Stimulated activated CD4-positive, alpha-beta T cell treated with anti-CD3 and anti-CD28 coated beads, Interleukin-1b, Interleukin-23, amount 100 ng/mL, for 1 hour (primary cell): ENCODE measurements at regions not wholly inside any gene's neighbourhood (a gene's known extent, or its start where the extent isn't known, plus 50 kb on each side); places are given as distances from the start of the nearest gene placed in this dataset.
A peak's percentile ranks its signal among the peaks of the same experiment; 100 is the strongest.
"Not testable (repeated sequence)": the region's sequence is repeated elsewhere in the genome, so short reads cannot be mapped to it uniquely, and the experiment has no call there.

Experiments
- DNase-seq, 2 donors: peaks; one replicate each; pipeline ENCODE4 v3.0.0-alpha.2; 2020; ENCODE audit warnings: low read depth in 2 of 2

DNA sequence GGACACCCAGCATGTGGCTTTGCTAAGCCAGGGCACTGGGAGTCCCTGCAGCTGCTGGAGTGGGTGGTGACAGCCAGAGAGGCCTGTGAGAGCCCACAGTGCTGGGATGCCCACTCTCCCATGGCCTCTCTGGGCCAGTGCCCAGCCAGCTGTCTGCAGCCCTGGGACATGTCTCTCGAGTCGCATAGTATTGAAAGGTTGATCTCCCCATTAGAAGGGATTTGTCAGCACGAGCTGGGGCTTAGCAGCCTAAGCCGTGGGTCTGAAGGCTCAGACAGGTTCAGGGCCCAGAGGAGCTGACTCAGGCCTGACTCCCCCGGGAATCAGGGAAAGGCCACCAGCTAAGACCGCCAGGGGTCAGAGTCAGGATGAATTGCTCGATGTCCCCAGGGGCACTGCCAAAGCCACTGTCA lies 53.5 kb downstream of the FOXD2 start:
- DNase-seq = no peak

DNA sequence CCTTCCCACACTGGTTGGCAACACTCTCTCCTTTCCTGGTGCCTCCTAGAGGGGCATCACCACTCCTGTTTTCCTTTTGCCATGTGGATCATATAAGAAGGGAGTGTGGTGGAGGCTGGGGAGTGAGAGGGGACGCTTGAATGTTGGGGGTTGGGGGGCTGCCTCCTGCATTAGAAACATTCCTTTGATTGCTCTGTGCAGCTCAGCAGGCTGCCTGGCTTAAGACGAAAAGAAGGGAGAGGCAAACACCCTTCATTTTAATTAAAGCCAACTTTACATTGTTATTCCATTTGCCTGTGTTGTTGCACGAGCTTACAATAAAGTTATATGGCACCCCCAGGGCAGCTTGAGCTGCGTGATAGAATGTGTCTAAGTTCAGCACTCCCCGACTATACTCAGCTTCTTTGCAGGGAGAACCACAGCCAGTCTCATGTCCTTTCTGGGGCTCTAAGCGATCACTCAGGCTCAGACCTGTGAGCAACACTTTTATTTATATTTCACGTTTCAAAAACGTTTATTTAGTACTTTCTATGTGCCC lies 57.4 kb downstream of the FOXD2 start:
- DNase-seq = no peak

DNA sequence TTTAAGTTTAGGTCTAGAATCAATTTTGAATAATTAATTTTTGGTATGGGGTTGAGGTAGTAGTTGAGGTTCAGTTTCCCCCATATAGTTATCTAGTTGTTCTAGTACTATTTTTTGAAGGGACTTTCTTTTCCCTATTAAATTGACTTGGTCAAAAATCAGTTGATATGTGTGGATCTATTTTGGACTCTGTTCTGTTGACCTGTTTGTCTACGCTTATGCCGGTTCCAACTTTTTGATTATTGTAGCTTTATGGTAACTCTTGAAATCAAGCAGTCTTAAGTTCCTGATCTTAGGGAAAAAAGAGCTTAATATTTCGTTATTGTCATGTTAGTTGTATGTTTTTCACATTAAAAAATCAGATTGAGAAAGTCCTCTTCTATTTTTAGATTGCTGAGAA lies 60.7 kb downstream of the FOXD2 start:
- no peak for DNase-seq

GRCh38 chr1:47501069-47501468 lies 63.2 kb downstream of the FOXD2 start:
- DNase-seq = no peak

GRCh38 chr1:47502746-47503370 lies 65.0 kb downstream of the FOXD2 start:
- DNase-seq = no peak

GRCh38 chr1:47504840-47505239 lies 67.0 kb downstream of the FOXD2 start:
- not testable (repeated sequence) for DNase-seq

DNA sequence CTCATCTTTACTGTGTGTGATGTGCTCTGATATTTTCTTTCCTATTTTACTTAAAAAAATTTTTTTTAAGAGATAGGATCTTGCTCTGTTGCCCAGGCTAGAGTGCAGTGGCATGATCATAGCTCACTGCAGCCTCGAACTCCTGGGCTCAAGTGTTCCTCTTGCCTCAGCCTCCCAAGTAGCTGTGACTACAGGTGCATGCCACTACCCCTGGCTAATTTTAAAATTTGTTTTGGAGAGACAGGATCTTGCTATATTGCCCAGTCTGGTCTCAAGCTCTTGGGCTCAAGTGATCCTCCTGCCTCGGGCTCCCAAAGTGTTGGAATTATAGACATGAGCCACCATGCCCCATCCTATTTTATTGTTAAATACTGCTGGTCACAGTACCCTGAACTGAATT lies 67.4 kb downstream of the FOXD2 start:
- DNase-seq = no peak

DNA sequence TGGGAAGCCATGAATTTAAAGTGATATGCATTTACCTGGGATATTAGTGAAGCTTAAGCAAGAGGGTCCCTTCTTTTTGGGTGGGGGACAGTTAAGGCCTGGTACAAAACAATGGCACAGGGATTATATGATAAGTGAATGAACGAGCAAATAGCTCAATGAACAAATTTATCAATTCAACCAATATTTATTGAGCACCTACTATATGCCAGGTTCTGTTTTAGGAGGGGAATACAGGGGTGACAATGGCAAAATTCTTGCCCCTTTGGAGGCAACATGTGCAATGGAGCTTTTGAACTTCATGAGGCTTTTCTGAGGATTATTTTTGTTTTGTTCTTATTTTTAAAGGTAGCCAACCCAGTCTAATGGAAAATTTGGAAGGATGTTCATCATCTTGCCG lies 68.2 kb downstream of the FOXD2 start:
- DNase-seq = no peak

GRCh38 chr1:47507144-47507543 lies 69.3 kb downstream of the FOXD2 start:
- no peak for DNase-seq

DNA sequence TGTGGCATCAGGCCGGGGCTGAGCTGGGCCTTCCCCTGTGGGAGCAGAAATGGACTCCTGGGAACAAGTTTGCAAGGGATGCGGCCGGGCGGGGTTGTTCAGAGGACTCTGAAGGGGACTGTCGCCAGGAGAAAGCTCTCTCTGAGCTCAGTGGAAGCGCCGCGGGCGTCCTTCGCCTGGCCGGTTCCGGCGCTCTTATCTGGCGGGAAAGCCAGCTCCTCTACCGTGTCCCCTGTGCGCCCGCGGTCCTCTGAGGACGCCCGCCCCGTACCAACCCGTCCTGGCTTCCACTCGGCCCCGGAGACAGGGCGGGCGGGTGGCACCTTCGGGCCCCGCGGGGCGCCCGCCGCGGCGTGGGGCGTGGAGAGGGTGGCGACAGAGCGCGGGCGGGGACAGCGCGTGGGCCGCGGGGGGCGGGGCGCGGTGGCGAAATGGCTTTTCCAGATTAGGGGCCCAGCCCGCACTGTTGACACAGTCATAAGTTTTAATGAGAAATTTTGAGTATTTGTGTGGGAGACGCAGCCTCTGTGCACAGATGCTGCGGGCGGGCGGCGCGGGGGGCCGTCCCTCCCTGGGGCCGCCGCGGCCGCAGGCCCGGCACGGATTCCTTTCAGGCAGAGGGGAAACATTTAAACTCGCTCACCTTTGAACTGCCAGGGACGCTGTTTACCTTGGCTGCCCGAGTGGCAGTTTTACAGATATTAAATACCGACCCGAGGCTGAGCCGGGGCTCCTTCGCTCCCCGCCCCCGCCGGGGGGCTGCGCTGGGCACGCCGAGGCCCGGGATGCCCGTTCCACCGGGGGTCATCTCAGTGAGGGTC lies 70.2 kb downstream of the FOXD2 start:
- peak in 1 of 2 donors; percentile 7 for DNase-seq

DNA sequence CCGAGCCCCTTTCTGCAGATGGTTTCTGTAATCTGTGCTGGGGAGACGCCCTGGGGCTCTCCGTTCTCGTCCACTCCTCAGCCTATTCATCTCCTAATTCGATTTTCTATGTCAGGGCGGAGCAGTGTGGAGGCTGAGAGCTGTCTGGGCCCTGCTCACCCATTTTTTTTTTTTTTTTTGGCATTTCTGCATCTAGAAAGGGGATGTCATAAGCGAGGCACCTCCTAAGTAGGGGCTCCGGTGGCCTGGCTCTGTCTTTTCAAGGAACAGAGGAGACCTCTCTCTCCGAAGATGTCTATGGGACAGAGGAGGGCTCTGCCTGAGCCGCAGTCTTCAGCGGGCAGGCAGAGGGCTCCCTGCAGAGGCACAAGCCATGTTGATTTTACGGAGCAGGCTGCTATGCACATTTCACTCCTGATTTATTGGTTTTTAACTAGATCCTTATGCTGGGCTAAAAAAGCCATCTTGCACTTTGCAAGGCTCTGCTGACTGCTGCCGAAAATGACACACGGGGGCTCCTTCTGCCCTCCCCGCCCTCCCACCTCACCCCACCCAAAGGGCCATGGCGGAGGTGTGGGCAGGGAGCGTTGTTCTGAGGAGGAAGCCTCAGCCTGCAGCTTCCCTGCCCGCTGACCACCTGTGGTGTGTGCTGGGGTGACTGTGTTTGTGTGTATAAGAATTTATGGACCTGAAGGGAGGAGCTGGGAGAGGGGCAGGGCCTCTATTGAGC lies 71.0 kb downstream of the FOXD2 start:
- DNase-seq = no peak

GRCh38 chr1:47510282-47510811 lies 72.5 kb downstream of the FOXD2 start:
- DNase-seq = no peak

DNA sequence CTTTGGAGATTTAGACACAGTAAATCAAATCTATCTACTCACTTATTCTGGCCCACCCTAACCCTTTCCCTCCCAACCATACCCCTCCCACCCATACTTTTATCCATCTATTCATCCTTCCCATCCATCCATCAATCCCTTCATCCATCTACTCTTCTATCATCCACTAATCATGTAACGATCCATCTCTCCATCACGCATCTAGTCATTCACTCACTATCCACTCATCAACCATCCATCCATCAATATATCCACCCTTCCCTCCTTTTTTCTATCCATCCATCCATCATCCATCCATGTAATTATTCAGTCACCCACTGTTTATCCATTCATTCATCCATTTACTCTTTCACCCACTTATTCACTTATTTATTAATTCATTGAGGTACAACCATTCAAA lies 74.0 kb downstream of the FOXD2 start:
- DNase-seq = no peak

GRCh38 chr1:47513393-47513792 lies 75.5 kb downstream of the FOXD2 start:
- DNase-seq = no peak

DNA sequence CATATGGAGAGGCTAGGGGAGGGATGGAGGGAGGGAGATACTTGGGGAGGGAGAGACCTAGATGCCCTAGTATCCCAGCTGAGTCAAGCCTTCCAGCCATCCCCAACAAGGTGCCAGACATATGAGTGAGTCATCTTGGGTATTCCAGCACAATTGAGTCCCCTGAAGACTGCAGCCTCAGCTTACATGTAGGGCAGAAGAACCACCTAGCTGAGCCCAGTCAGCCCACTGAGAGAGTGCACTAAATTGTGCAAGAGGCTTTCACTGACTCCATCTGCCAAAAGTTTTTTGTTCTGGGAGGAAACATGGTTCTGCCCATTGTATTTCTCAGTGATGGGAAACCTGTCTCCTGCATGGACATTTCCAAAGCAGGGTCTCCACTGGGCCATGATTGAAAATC lies 76.4 kb downstream of the FOXD2 start:
- no peak for DNase-seq

- DNase-seq = no peak
Observed at GRCh38 chr1:47515164-47515789, 77.4 kb downstream of the FOXD2 start.

GRCh38 chr1:47517946-47518345 lies 80.1 kb downstream of the FOXD2 start:
- DNase-seq = no peak

GRCh38 chr1:47519491-47519890 lies 81.6 kb downstream of the FOXD2 start:
- DNase-seq = no peak

DNA sequence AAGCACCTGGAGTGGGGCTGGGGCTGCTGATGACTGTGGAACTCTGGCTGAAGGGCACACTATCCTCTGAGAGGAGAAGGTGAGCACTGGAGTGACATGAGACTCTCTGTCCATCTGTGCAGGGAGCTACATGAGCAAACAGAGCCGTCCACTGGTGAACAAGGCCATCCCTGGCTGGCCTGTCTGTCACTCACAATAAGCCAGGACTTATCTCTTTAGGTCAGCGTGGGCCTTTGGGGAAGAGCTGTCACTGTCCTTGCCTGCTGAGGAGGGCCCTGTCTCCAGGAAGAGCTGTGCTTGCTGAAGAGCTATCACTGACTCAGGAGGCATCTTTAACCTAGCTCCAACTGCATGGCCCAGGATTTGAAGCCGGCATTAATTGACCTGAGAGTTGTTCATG lies 82.1 kb downstream of the FOXD2 start:
- no peak for DNase-seq

GRCh38 chr1:47521034-47521881 lies 83.4 kb downstream of the FOXD2 start:
- no peak for DNase-seq
